Adipocyte (in vitro differentiated cells): ENCODE measurements at regions not wholly inside any gene's neighbourhood (a gene's known extent, or its start where the extent isn't known, plus 50 kb on each side); places are given as distances from the start of the nearest gene placed in this dataset.
A peak's percentile ranks its signal among the peaks of the same experiment; 100 is the strongest.
"Not testable (repeated sequence)": the region's sequence is repeated elsewhere in the genome, so short reads cannot be mapped to it uniquely, and the experiment has no call there.

Experiments used
- DNase-seq: peaks from one replicate; pipeline ENCODE4 v3.0.0-alpha.2; 2015; ENCODE audit warnings: low read depth
- H3K27me3 ChIP-seq: replicated peaks from 2 replicates; pipeline ENCODE4 v1.7.0; 2013; ENCODE audit warnings: mild to moderate bottlenecking, low read length, moderate library complexity; ENCODE audit not compliant: control insufficient read depth, insufficient read depth
- H3K36me3 ChIP-seq: 2 replicates; pipeline ENCODE4 v1.7.0; 2013; ENCODE audit warnings: low read length, mild to moderate bottlenecking, moderate library complexity; ENCODE audit not compliant: control insufficient read depth, insufficient read depth, severe bottlenecking
- H3K4me1 ChIP-seq: 2 replicates; pipeline ENCODE4 v1.7.0; 2013; ENCODE audit warnings: mild to moderate bottlenecking, low read length, moderate library complexity; ENCODE audit not compliant: control insufficient read depth, insufficient read depth
- H3K4me3 ChIP-seq: 2 replicates; pipeline ENCODE4 v1.7.0; 2013; ENCODE audit warnings: mild to moderate bottlenecking, low read length, moderate library complexity
- H3K9ac ChIP-seq: 2 replicates; pipeline ENCODE4 v1.7.0; 2013; ENCODE audit warnings: mild to moderate bottlenecking, low read length, moderate library complexity
- H3K9me3 ChIP-seq: 2 replicates; pipeline ENCODE4 v1.7.0; 2013; ENCODE audit warnings: mild to moderate bottlenecking, low read length, moderate library complexity; ENCODE audit not compliant: control insufficient read depth

GRCh38 chr7:39793851-39794250, 156.2 kb upstream of the CDK13 start:
- not testable (repeated sequence) for H3K4me1 ChIP-seq, DNase-seq, H3K36me3 ChIP-seq, H3K4me3 ChIP-seq, H3K27me3 ChIP-seq, H3K9ac ChIP-seq, H3K9me3 ChIP-seq

GRCh38 chr7:39796947-39797346, 153.1 kb upstream of the CDK13 start:
- not testable (repeated sequence) for DNase-seq, H3K9me3 ChIP-seq, H3K9ac ChIP-seq, H3K27me3 ChIP-seq, H3K4me1 ChIP-seq, H3K4me3 ChIP-seq, H3K36me3 ChIP-seq

DNA sequence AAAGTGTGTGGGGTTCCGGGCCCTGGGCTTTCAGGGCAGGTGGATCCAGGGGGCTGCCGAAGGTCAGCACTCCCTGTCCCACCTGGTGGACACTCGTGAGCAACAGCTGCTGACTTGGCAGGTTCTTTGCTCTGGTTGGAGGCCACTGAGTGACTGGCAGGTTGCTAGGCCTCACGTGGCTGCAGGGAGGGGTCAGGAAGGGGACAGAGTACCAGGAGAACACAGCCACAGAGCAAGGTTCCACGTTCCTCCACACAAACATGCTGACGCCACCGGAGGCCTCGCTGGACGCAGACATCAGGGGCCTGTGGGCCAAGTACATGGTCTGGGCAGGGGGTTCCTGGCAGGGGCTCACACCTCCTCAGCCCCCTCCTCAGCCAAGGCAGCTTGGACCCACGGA, 152.0 kb upstream of the CDK13 start:
- not testable (repeated sequence) for H3K27me3 ChIP-seq, H3K4me1 ChIP-seq, H3K9me3 ChIP-seq, DNase-seq, H3K4me3 ChIP-seq, H3K9ac ChIP-seq, H3K36me3 ChIP-seq

GRCh38 chr7:39808796-39809481, 141.1 kb upstream of the CDK13 start:
- DNase-seq = no peak
- no peaks in the 10 kb centered on the region for H3K27me3 ChIP-seq
- H3K36me3 ChIP-seq = no peaks in the 10 kb centered on the region
- peaks cover 20% of the 10 kb centered on the region for H3K4me1 ChIP-seq
- H3K4me3 ChIP-seq = no peak overlapping the region
- H3K9me3 ChIP-seq = no peaks in the 10 kb centered on the region
- H3K9ac ChIP-seq = no peak overlapping the region

- Histone ChIP-seq H3K4me1 (peaks cover 20% of the 10 kb centered on the region), H3K9me3 (no peaks in the 10 kb centered on the region), H3K4me3 (no peak overlapping the region), H3K9ac (no peak overlapping the region), H3K27me3 (peaks cover 1% of the 10 kb centered on the region), H3K36me3 (no peaks in the 10 kb centered on the region)
- no peak for DNase-seq
Observed at GRCh38 chr7:39810204-39810642, 139.8 kb upstream of the CDK13 start.

GRCh38 chr7:39810710-39811109, 139.3 kb upstream of the CDK13 start:
- no peaks in the 10 kb centered on the region for H3K36me3 ChIP-seq
- DNase-seq = no peak

GRCh38 chr7:39811161-39811614, 138.9 kb upstream of the CDK13 start:
- no peaks in the 10 kb centered on the region for H3K9me3 ChIP-seq
- no peaks in the 10 kb centered on the region for H3K36me3 ChIP-seq
- DNase-seq = peak; percentile 49
- H3K27me3 ChIP-seq = peaks cover 7% of the 10 kb centered on the region
- peaks cover 20% of the 10 kb centered on the region for H3K4me1 ChIP-seq
- no peak overlapping the region for H3K4me3 ChIP-seq
- H3K9ac ChIP-seq = no peak overlapping the region

More at GRCh38 chr7:39810710-39811109, 139.3 kb upstream of the CDK13 start:
- no peak overlapping the region for H3K9ac ChIP-seq
- H3K9me3 ChIP-seq = no peaks in the 10 kb centered on the region
- no peak overlapping the region for H3K4me3 ChIP-seq
- H3K27me3 ChIP-seq = peaks cover 6% of the 10 kb centered on the region
- H3K4me1 ChIP-seq = peaks cover 20% of the 10 kb centered on the region

- peaks cover 14% of the 10 kb centered on the region for H3K27me3 ChIP-seq
- H3K4me3 ChIP-seq = no peak overlapping the region
- no peak for DNase-seq
- H3K9me3 ChIP-seq = no peaks in the 10 kb centered on the region
- no peak overlapping the region for H3K9ac ChIP-seq
- no peaks in the 10 kb centered on the region for H3K36me3 ChIP-seq
- H3K4me1 ChIP-seq = peaks cover 1% of the 10 kb centered on the region
Observed at GRCh38 chr7:39816462-39817060, 133.5 kb upstream of the CDK13 start.

- H3K9me3 ChIP-seq = no peaks in the 10 kb centered on the region
- no peak overlapping the region for H3K4me3 ChIP-seq
- no peak overlapping the region for H3K9ac ChIP-seq
- H3K36me3 ChIP-seq = no peaks in the 10 kb centered on the region
- H3K4me1 ChIP-seq = no peaks in the 10 kb centered on the region
- peaks cover 19% of the 10 kb centered on the region for H3K27me3 ChIP-seq
- DNase-seq = no peak
Observed at GRCh38 chr7:39819514-39819913, 130.5 kb upstream of the CDK13 start.

DNA sequence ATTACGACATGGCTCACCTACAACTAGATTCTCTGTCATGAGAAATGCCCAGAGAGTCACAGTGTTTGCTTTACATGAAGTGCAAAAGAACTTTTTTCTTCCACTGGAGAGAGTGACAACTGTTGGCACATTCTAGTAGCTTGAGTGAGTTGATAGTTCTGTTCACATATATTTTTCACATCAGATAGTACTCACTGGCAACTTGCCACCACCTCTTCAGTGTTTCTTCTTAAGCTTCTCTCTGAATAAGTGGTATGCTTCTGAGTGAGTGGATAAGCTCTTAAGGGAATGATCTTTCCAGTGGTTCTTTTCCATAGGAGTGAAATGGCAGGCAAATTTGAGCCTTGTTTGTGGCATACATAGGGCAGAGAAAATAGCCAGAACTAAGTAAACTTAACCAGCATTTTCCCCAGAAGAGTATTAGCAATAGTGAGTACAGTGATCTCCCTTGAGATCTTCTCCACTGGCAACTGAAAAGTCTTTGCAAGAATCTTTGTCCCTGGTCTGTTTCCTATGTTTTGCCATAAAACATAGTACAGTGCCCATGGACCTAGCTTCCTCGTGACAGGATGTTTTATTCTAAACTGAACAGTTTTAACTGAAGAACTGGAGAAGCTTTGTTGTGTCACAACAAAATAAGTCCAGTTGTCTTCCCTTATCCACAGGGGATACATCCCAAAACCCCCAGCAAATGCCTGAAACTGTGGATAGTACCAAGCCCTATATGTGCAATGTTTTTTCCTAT, 125.4 kb upstream of the CDK13 start:
- Histone ChIP-seq H3K4me1 (no peaks in the 10 kb centered on the region), H3K9ac (no peak overlapping the region), H3K9me3 (no peaks in the 10 kb centered on the region), H3K36me3 (no peaks in the 10 kb centered on the region), H3K4me3 (no peak overlapping the region), H3K27me3 (peaks cover 5% of the 10 kb centered on the region)
- DNase-seq = no peak

DNA sequence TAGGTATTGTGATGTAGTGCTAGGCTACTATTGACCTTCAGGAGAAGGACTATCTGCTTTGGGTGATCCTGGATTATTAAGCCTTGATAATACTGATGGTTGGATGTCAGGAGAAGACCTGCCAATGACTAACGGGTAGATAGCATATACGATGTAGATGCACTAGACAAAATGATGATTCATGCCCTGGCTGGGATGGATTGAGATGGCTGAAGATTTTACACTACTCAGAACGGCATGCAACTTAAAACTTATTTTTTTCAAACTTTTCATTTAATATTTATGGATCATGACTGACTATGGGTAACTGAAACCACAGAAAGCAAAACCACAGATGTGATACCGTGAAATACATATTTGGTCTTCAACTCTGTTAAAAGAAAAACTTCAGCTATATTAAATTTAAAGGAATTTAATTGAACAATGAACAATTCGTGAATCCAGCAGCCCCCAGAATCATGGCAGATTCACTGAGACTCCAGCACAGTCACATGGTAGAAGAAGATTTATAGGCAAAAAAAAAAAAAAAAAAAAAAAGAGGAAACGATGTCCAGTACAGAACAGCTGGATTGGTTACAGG, 124.6 kb upstream of the CDK13 start:
- peak; percentile 15 for DNase-seq
- no peaks in the 10 kb centered on the region for H3K4me1 ChIP-seq
- H3K9ac ChIP-seq = no peak overlapping the region
- H3K4me3 ChIP-seq = no peak overlapping the region
- H3K9me3 ChIP-seq = no peaks in the 10 kb centered on the region
- H3K36me3 ChIP-seq = no peaks in the 10 kb centered on the region
- peaks cover 5% of the 10 kb centered on the region for H3K27me3 ChIP-seq
